H9 (cell line): ENCODE measurements at regions not wholly inside any gene's neighbourhood (a gene's known extent, or its start where the extent isn't known, plus 50 kb on each side); places are given as distances from the start of the nearest gene placed in this dataset.

Experiments used
- DNase-seq: peaks from one replicate; pipeline ENCODE4 v3.0.0-alpha.2; 2017
- H2AFZ ChIP-seq: one replicate; pipeline ENCODE4 v1.6.1; 2013; ENCODE audit warnings: mild to moderate bottlenecking, low read length, control low read depth, moderate library complexity
- H2AK5ac ChIP-seq: 2 replicates; pipeline ENCODE4 v1.6.1; 2013; ENCODE audit warnings: low read length, control low read depth, mixed read lengths; ENCODE audit not compliant: insufficient read length
- H2BK120ac ChIP-seq: one replicate; pipeline ENCODE4 v1.6.1; 2013; ENCODE audit warnings: low read depth, mild to moderate bottlenecking, low read length, control low read depth, inconsistent platforms; ENCODE audit not compliant: poor library complexity, severe bottlenecking
- H2BK12ac ChIP-seq: 2 replicates; pipeline ENCODE4 v1.6.1; 2013; ENCODE audit warnings: low read length, control low read depth, mixed read lengths, low read depth; ENCODE audit not compliant: insufficient read length
- H2BK15ac ChIP-seq: 2 replicates; pipeline ENCODE4 v1.6.1; 2013; ENCODE audit warnings: low read depth, low read length, control low read depth
- H2BK20ac ChIP-seq: one replicate; pipeline ENCODE4 v1.6.1; 2013; ENCODE audit warnings: low read depth, mild to moderate bottlenecking, low read length, control low read depth, inconsistent platforms; ENCODE audit not compliant: poor library complexity, severe bottlenecking
- H2BK5ac ChIP-seq: 2 replicates; pipeline ENCODE4 v1.6.1; 2013; ENCODE audit warnings: low read length, control low read depth, mixed read lengths; ENCODE audit not compliant: insufficient read length
- H3K14ac ChIP-seq: 2 replicates; pipeline ENCODE4 v1.6.1; 2013; ENCODE audit warnings: low read length, control low read depth; ENCODE audit not compliant: insufficient read depth
- H3K18ac ChIP-seq: 2 replicates; pipeline ENCODE4 v1.6.1; 2013; ENCODE audit warnings: low read depth, mild to moderate bottlenecking, mixed read lengths, low read length, control low read depth; ENCODE audit not compliant: insufficient read length
- H3K23ac ChIP-seq: 2 replicates; pipeline ENCODE4 v1.6.1; 2013; ENCODE audit warnings: low read length, control low read depth, mixed read lengths, low read depth; ENCODE audit not compliant: insufficient read length
- H3K23me2 ChIP-seq: 2 replicates; pipeline ENCODE4 v1.6.1; 2013; ENCODE audit warnings: low read depth, mild to moderate bottlenecking, mixed read lengths, low read length, control low read depth; ENCODE audit not compliant: insufficient read length, poor library complexity, severe bottlenecking
- H3K27ac ChIP-seq: 2 replicates; pipeline ENCODE4 v1.5.1; 2013; ENCODE audit warnings: low read length, control low read depth, mixed read lengths, low read depth; ENCODE audit not compliant: insufficient read length
- H3K27me3 ChIP-seq: 2 replicates; pipeline ENCODE4 v1.6.1; 2013; ENCODE audit warnings: low read length, control low read depth, inconsistent platforms; ENCODE audit not compliant: insufficient read depth
- H3K4ac ChIP-seq: 2 replicates; pipeline ENCODE4 v1.6.1; 2013; ENCODE audit warnings: low read depth, mild to moderate bottlenecking, control low read depth, inconsistent platforms, low read length, moderate library complexity
- H3K4me1 ChIP-seq: 2 replicates; pipeline ENCODE4 v1.6.1; 2013; ENCODE audit warnings: low read length, control low read depth, inconsistent platforms; ENCODE audit not compliant: insufficient read depth
- H3K4me2 ChIP-seq: 2 replicates; pipeline ENCODE4 v1.6.1; 2013; ENCODE audit warnings: low read length, control low read depth, mixed read lengths; ENCODE audit not compliant: insufficient read length, insufficient read depth
- H3K56ac ChIP-seq: 2 replicates; pipeline ENCODE4 v1.6.1; 2013; ENCODE audit warnings: low read depth, mild to moderate bottlenecking, mixed read lengths, low read length, control low read depth; ENCODE audit not compliant: insufficient read length
- H3K79me1 ChIP-seq: 2 replicates; pipeline ENCODE4 v1.6.1; 2013; ENCODE audit warnings: low read depth, mild to moderate bottlenecking, moderate library complexity, low read length, control low read depth, inconsistent platforms; ENCODE audit not compliant: insufficient read depth, poor library complexity, severe bottlenecking
- H3K79me2 ChIP-seq: 2 replicates; pipeline ENCODE4 v1.6.1; 2013; ENCODE audit warnings: low read length, control low read depth, inconsistent platforms; ENCODE audit not compliant: insufficient read depth
- H3K9ac ChIP-seq: 2 replicates; pipeline ENCODE4 v1.6.1; 2013; ENCODE audit warnings: low read length, control low read depth, mixed read lengths; ENCODE audit not compliant: insufficient read length; ENCODE audit errors: extremely low read depth
- H3K9me3 ChIP-seq: one replicate; pipeline ENCODE4 v1.6.1; 2013; ENCODE audit warnings: low read depth, low read length, inconsistent platforms; ENCODE audit not compliant: control insufficient read depth
- H3T11ph ChIP-seq: one replicate; pipeline ENCODE4 v1.6.1; 2013; ENCODE audit warnings: mild to moderate bottlenecking, low read length, control low read depth, inconsistent platforms
- H4K20me1 ChIP-seq: one replicate; pipeline ENCODE4 v1.6.1; 2013; ENCODE audit not compliant: control insufficient read depth, insufficient read length, insufficient read depth
- H4K5ac ChIP-seq: 2 replicates; pipeline ENCODE4 v1.6.1; 2013; ENCODE audit warnings: low read depth, mild to moderate bottlenecking, mixed read lengths, low read length, control low read depth; ENCODE audit not compliant: insufficient read length
- H4K8ac ChIP-seq: replicated peaks from 2 replicates; pipeline ENCODE4 v1.6.1; 2013; ENCODE audit warnings: low read length, control low read depth, mixed read lengths, low read depth; ENCODE audit not compliant: insufficient read length
- H4K91ac ChIP-seq: 2 replicates; pipeline ENCODE4 v1.6.1; 2013; ENCODE audit warnings: low read depth, mild to moderate bottlenecking, moderate library complexity, mixed read lengths, low read length, control low read depth; ENCODE audit not compliant: insufficient read length
- H3K27ac Mint-ChIP-seq, 3 experiments: 2 replicates in 2 of 3; 3 replicates in 1 of 3; pipeline ENCODE4 v1.8.0; 2020 to 2021; ENCODE audit warnings: mixed read lengths in 3 of 3, mild to moderate bottlenecking in 1 of 3, moderate library complexity in 1 of 3
- H3K27me3 Mint-ChIP-seq: 2 replicates; pipeline ENCODE4 v1.8.0; 2021; ENCODE audit warnings: low read depth, mild to moderate bottlenecking, moderate library complexity, mixed read lengths
- H3K36me3 Mint-ChIP-seq, 3 experiments: 2 replicates in 2 of 3; 3 replicates in 1 of 3; pipeline ENCODE4 v1.8.0; 2020 to 2021; ENCODE audit warnings: low read depth in 3 of 3, mixed read lengths in 3 of 3; ENCODE audit not compliant: insufficient read depth in 1 of 3
- H3K4me1 Mint-ChIP-seq, 2 experiments: 2 replicates each; pipeline ENCODE4 v1.8.0; 2020; ENCODE audit warnings: mixed read lengths in 2 of 2
- H3K4me3 Mint-ChIP-seq, 2 experiments: 2 replicates in 1 of 2; 3 replicates in 1 of 2; pipeline ENCODE4 v1.8.0; 2020 to 2021; ENCODE audit warnings: mild to moderate bottlenecking in 2 of 2, mixed read lengths in 2 of 2, moderate library complexity in 1 of 2
- H3K9me3 Mint-ChIP-seq, 2 experiments: 2 replicates in 1 of 2; 3 replicates in 1 of 2; pipeline ENCODE4 v1.8.0; 2020; ENCODE audit warnings: mild to moderate bottlenecking in 2 of 2, mixed read lengths in 2 of 2, moderate library complexity in 1 of 2
- CTCF ChIP-seq: fragments of 200-600 bp; sonication (generic); conservative IDR thresholded peaks from 3 replicates; pipeline ENCODE4 v1.8.0; 2021; ENCODE audit warnings: antibody characterized with exemption, mild to moderate bottlenecking
- WGBS: extraction: QIAGEN DNeasy Blood & Tissue Kit; methylation state at CpG from one replicate; pipeline ENCODE4 v1.1.7; 2013; ENCODE audit warnings: missing lambda C conversion rate, low lambda C conversion rate, mixed read lengths; ENCODE audit not compliant: insufficient read length; ENCODE audit errors: extremely low coverage; 5-methylcytosine and 5-hydroxymethylcytosine counted together

- no peak for TF ChIP-seq CTCF
- Mint-ChIP-seq H3K9me3 (peaks cover 6 to 10% of the 10 kb centered on the region in 2 experiments), H3K27ac (no peak overlapping the region), H3K27me3 (peaks cover 2% of the 10 kb centered on the region), H3K36me3 (peaks cover 5 to 7% (median 5%) of the 10 kb centered on the region in 3 experiments; a peak in 5 of 7 replicates), H3K4me1 (peaks cover 27 to 37% of the 10 kb centered on the region in 2 experiments), H3K4me3 (no peak overlapping the region)
- H2BK5ac ChIP-seq: no peak overlapping the region
- H3K56ac ChIP-seq: no peak overlapping the region
- WGBS: no CpG with 5 or more reads among the region's 8 CpGs
- H3K27me3 ChIP-seq: no peaks in the 10 kb centered on the region
- H3K18ac ChIP-seq: no peak overlapping the region
- H3K9me3 ChIP-seq: no peaks in the 10 kb centered on the region
- no peak overlapping the region for H3K14ac ChIP-seq
- H3K4ac ChIP-seq: no peak overlapping the region
- H2BK20ac ChIP-seq: no peak overlapping the region
- no peaks in the 10 kb centered on the region for H3K79me1 ChIP-seq
- no peak overlapping the region for H3K4me2 ChIP-seq
- no peak overlapping the region for H2BK12ac ChIP-seq
- H4K91ac ChIP-seq: no peak overlapping the region
- no peaks in the 10 kb centered on the region for H4K20me1 ChIP-seq
- no peak overlapping the region for H3T11ph ChIP-seq
- H3K79me2 ChIP-seq: no peaks in the 10 kb centered on the region
- no peak overlapping the region for H2AK5ac ChIP-seq
- H3K27ac ChIP-seq: no peak overlapping the region
- H3K9ac ChIP-seq: no peak overlapping the region
- H3K4me1 ChIP-seq: 0 out of 2 replicates have a peak, but pooled peaks cover 5% of the 10 kb centered on the region
- H4K8ac ChIP-seq: no peak overlapping the region
- no peaks in the 10 kb centered on the region for H3K23me2 ChIP-seq
- no peak overlapping the region for H4K5ac ChIP-seq
- H3K23ac ChIP-seq: no peak overlapping the region
- H2AFZ ChIP-seq: no peak overlapping the region
- no peak for DNase-seq
- H2BK15ac ChIP-seq: no peak overlapping the region
- no peak overlapping the region for H2BK120ac ChIP-seq
These were observed 53.2 kb upstream of the PKDCC start for GRCh38 chr2:41994661-41995060.
